ENCODE measurements at regions not wholly inside any gene's neighbourhood (a gene's known extent, or its start where the extent isn't known, plus 50 kb on each side); places are given as distances from the start of the nearest gene placed in this dataset.

DNA sequence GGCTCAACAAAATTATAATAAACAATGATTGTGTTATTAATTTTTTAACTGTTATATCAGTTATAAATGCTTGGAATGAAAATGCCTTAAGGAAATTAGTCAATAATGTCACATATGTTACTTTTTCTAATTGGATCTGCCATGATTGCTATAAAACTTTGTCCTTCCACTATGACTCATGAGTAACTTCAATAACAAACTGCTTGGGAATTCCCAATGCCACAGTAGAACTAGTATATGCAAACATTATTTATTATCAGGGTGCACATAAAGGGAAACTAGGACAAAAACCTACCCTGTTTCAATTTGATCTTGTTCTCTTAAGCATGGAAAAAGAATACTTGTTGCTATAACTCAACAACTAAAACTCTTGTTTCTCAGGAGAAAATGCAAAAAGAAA lies 59.1 kb upstream of the PDC start:
- no peak for TF ChIP-seq POLR2A (IDR thresholded peaks at IDR 0.05)
- TF ChIP-seq, protein P1, sequence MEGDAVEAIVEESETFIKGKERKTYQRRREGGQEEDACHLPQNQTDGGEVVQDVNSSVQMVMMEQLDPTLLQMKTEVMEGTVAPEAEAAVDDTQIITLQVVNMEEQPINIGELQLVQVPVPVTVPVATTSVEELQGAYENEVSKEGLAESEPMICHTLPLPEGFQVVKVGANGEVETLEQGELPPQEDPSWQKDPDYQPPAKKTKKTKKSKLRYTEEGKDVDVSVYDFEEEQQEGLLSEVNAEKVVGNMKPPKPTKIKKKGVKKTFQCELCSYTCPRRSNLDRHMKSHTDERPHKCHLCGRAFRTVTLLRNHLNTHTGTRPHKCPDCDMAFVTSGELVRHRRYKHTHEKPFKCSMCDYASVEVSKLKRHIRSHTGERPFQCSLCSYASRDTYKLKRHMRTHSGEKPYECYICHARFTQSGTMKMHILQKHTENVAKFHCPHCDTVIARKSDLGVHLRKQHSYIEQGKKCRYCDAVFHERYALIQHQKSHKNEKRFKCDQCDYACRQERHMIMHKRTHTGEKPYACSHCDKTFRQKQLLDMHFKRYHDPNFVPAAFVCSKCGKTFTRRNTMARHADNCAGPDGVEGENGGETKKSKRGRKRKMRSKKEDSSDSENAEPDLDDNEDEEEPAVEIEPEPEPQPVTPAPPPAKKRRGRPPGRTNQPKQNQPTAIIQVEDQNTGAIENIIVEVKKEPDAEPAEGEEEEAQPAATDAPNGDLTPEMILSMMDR (IDR thresholded peaks at IDR 0.05), result no peak

All from heart left ventricle (tissue), 13 donors.